GM12873 (cell line): ENCODE measurements at regions not wholly inside any gene's neighbourhood (a gene's known extent, or its start where the extent isn't known, plus 50 kb on each side); places are given as distances from the start of the nearest gene placed in this dataset.

Experiments
- TF ChIP-seq, protein P1 (sequence below): IDR thresholded peaks from 2 replicates; pipeline ENCODE4 v1.5.1; 2012; ENCODE audit warnings: low read depth, mild to moderate bottlenecking, moderate library complexity, low read length, control low read depth; ENCODE audit not compliant: insufficient read depth; ENCODE audit errors: missing control alignments

DNA sequence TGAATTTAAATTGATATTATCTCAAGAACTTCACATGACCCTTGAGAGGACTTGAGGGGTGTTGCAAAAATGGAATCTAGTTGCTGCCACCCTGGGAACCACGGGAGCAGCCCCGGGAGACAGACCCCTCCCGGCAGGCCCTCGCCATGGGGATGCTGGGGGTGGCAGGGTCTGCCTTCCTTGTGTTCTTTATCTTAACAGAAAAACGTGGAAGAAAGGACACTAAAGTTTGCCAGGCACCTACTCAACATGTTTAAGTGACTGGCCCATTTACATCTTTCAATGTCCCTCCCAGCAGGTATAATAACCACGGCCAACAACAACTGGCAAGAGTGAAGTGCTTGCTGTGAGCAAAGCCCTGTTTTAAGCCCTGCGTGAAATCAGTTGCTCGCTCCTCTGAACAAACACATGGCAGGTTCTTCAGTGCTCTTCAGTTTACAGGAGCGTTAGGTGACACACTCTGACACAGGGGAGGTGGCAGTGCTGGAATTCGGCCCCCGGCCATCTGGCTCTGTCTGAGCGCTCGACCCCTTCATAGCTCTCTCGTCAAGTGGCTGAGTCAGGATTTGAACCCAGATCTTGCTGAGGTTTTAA lies 112.5 kb downstream of the ASB7 start:
- TF ChIP-seq, protein P1, sequence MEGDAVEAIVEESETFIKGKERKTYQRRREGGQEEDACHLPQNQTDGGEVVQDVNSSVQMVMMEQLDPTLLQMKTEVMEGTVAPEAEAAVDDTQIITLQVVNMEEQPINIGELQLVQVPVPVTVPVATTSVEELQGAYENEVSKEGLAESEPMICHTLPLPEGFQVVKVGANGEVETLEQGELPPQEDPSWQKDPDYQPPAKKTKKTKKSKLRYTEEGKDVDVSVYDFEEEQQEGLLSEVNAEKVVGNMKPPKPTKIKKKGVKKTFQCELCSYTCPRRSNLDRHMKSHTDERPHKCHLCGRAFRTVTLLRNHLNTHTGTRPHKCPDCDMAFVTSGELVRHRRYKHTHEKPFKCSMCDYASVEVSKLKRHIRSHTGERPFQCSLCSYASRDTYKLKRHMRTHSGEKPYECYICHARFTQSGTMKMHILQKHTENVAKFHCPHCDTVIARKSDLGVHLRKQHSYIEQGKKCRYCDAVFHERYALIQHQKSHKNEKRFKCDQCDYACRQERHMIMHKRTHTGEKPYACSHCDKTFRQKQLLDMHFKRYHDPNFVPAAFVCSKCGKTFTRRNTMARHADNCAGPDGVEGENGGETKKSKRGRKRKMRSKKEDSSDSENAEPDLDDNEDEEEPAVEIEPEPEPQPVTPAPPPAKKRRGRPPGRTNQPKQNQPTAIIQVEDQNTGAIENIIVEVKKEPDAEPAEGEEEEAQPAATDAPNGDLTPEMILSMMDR, result no peak

GRCh38 chr15:100715571-100716455 lies 113.4 kb downstream of the ASB7 start:
- TF ChIP-seq, protein P1, result no peak

GRCh38 chr15:100716456-100717085 lies 114.2 kb downstream of the ASB7 start:
- TF ChIP-seq, protein P1, result no peak

GRCh38 chr15:100717596-100717995 lies 115.2 kb downstream of the ASB7 start:
- TF ChIP-seq, protein P1, result no peak

- TF ChIP-seq, protein P1, result no peak
These were observed 115.9 kb downstream of the ASB7 start for GRCh38 chr15:100718075-100718980.

DNA sequence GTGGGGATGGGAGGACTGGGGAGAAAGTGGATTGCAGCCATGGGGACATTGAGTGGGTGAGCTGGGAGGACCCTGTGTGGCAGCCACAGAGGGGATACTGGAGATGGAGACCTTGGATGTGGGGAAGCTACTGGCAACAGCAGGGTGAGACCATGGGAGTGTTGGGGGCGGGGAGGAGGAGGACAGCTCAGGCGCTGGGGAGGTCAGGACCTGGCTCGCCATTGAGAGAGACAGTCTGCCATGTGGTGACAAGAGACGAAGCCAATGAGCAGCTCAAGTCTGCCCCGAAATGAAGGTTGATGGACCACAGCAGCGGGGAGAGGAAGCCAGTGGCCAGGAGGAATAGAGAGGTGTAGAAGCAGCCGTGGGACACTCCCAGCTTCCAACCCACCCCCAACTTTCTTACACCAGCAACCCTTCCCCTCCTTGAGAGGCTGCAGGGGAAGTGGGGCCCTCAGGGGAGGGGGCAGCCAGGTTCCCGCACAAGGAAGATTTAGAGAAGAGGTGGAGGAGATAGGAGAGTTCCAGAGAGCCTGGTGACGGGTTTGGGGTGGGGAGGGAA lies 118.1 kb downstream of the ASB7 start:
- TF ChIP-seq, protein P1, result no peak
